ENCODE measurements at regions not wholly inside any gene's neighbourhood (a gene's known extent, or its start where the extent isn't known, plus 50 kb on each side); places are given as distances from the start of the nearest gene placed in this dataset.
A peak's percentile ranks its signal among the peaks of the same experiment; 100 is the strongest.
"Not testable (repeated sequence)": the region's sequence is repeated elsewhere in the genome, so short reads cannot be mapped to it uniquely, and the experiment has no call there.

DNA sequence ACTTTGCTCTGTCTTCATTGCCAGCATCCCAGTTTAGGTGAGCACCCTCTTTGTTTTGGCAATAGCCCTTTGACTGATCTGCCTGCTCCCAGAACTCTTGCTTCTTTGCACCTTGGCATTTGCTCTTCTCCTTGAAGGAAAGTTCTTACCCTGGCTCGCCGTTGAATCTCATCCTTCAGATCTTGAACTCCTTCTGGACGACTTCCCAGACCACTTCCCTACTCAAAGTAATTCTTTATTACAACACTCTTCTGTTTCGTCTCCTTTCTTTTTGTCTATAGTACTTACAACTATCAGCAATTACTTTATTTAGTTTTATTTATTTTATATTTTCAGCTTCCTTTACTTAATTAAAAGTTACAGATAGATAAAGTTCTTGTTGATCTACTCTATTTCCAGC lies 1510.1 kb downstream of the MAT2B start:
- no peak for DNase-seq

GRCh38 chr5:165026971-165027370 lies 1521.6 kb downstream of the MAT2B start:
- DNase-seq, result no peak

DNA sequence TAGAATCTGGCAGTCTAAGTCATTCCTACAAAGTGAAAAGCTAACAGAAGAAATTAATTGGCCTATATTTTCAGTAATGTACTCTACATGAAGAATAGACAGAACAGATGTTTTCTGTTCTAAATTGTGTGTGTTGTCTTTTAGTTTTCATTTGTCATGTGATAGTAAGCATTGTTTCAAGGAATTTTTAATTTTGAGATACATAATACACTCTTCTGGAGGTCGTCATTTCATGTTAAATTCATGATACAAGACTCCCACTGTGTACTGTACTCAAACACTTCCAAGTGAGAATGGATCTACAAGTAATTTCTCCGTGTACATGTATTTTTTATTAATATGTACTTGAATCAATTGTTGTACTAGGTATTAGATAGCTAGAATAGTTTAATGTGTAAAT lies 1522.9 kb downstream of the MAT2B start:
- DNase-seq, result no peak

- peak in 1 of 14 donors; percentile 1 for DNase-seq
These were observed 1523.9 kb downstream of the MAT2B start for GRCh38 chr5:165029099-165029870.

GRCh38 chr5:165030971-165031370 lies 1525.6 kb downstream of the MAT2B start:
- DNase-seq, result no peak

DNA sequence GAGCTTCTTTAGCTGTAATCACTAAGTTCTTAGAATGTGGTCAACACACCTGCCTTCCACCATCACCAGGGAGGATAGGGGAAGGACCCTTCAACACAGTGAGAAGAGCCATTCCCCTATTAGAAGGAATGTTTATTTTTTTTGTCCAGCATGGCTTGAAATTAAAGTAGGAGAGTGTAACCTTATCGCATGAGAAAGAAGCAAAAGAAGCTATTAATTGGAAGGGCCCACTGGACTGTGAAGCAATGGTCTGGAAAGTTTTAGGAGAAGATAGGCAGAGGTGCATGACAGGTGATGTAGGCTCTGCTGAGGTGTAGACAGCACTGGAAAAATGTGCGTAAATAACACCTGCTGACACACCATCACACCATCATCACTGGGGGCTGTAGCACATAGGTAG lies 1526.0 kb downstream of the MAT2B start:
- DNase-seq, result no peak

- no peak for DNase-seq
These were observed 1530.1 kb downstream of the MAT2B start for GRCh38 chr5:165035520-165035919.

GRCh38 chr5:165039748-165040147 lies 1534.3 kb downstream of the MAT2B start:
- no peak for DNase-seq

GRCh38 chr5:165045941-165046340 lies 1540.5 kb downstream of the MAT2B start:
- DNase-seq, result not testable (repeated sequence)

- no peak for DNase-seq
These were observed 1550.1 kb downstream of the MAT2B start for GRCh38 chr5:165055476-165055875.

GRCh38 chr5:165057145-165057544 lies 1551.7 kb downstream of the MAT2B start:
- no peak for DNase-seq

GRCh38 chr5:165066751-165067385 lies 1561.4 kb downstream of the MAT2B start:
- DNase-seq, result no peak

- DNase-seq, result no peak
These were observed 1571.3 kb downstream of the MAT2B start for GRCh38 chr5:165076686-165077085.

GRCh38 chr5:165079389-165079788 lies 1574.0 kb downstream of the MAT2B start:
- no peak for DNase-seq

DNA sequence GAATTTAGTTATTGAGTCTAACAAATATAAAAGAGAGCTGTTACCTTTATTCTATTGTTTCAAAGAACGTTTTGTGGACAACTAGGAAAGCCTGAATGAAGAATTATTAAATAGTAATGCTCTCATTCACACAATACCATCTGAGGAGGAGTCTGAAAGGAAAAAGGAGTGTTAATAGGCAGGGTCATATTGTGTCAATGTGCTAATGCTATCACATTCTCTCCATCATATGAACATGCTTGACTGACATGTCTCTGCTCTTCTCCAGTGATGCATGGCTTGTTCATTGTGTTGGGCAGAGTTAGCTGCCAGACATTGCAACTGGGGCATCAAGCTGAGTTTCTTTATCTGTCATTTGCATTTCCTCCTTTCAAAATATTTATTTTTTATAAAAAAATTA lies 1578.0 kb downstream of the MAT2B start:
- DNase-seq, result no peak

GRCh38 chr5:165086465-165086864 lies 1581.0 kb downstream of the MAT2B start:
- DNase-seq, result no peak

DNA sequence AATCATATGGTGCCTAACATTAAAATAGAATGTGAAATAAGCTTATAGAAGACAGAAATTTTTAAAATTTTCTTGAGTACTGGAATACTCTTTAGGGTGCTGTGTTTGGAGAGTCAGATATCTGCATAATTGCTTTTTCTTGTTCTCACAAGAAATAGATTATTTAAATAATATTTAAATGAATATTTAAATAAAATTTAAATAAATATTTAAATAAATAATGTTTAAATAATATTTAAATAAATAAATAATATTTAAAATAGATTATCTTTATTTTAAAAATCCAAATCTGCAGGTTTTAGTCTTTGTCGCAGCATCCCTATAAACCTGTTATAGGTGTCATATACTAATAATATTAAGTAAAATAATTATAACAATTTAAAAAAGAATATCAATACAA lies 1589.4 kb downstream of the MAT2B start:
- DNase-seq, result no peak

GRCh38 chr5:165101709-165102108 lies 1596.3 kb downstream of the MAT2B start:
- no peak for DNase-seq

- DNase-seq, result no peak
These were observed 1599.2 kb downstream of the MAT2B start for GRCh38 chr5:165104611-165105010.

GRCh38 chr5:165108809-165109208 lies 1603.4 kb downstream of the MAT2B start:
- DNase-seq, result no peak

GRCh38 chr5:165119175-165119574 lies 1613.8 kb downstream of the MAT2B start:
- no peak for DNase-seq

DNA sequence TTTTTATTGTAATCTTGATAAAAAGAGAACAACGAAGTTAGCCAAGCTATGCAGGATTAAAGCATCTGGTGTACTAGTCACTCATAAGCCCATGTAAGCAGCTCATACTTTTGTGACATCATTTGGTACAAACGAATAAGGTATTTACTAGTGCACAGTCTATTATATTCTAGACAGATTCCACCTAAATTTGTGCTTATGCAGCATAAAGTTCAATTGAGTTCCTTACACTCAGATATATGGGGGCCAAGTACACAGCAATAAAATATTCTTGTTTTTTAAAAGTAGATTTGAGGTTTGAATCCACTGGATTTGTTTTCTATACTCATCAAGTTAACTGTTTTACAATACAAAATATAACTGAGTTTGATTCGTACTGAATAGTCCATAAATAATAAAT lies 1621.2 kb downstream of the MAT2B start:
- DNase-seq, result no peak

DNA sequence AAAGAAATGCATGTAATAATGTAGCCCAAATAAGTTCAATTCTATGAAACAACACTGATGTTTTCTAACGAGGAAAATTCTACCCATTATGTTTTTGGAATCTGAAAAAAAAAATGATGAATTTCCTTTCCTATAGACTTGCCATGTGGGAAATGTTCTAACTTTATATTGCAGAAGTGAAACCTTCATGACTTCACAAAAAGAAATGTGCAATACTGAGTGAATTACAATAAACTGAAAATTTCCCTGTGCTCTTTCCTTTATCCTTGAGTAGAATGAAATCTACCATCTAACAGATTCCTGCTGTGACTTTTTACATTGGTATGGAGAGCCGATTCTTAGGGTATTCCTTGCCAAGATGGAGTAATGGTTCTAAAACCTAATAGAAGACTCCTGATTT lies 1622.5 kb downstream of the MAT2B start:
- DNase-seq, result no peak

- DNase-seq, result no peak
These were observed 1625.2 kb downstream of the MAT2B start for GRCh38 chr5:165130656-165131055.
